Fibroblast of lung (primary cell): ENCODE measurements at regions not wholly inside any gene's neighbourhood (a gene's known extent, or its start where the extent isn't known, plus 50 kb on each side); places are given as distances from the start of the nearest gene placed in this dataset.

Source experiments
- EZH2 ChIP-seq: IDR thresholded peaks from 2 replicates; pipeline ENCODE4 v1.5.1; 2012; ENCODE audit warnings: low read length, control low read depth, mild to moderate bottlenecking; ENCODE audit errors: missing control alignments
- TF ChIP-seq, protein P1 (sequence below), 2 donors: IDR thresholded peaks in 1 of 2; conservative IDR thresholded peaks in 1 of 2; 1 replicate in 1 of 2; 2 replicates in 1 of 2; pipeline ENCODE4 v1.5.1; 2011 to 2012; ENCODE audit warnings: low read length in 2 of 2, control low read depth in 1 of 2, inconsistent platforms in 1 of 2, low read depth in 1 of 2, mild to moderate bottlenecking in 1 of 2

DNA sequence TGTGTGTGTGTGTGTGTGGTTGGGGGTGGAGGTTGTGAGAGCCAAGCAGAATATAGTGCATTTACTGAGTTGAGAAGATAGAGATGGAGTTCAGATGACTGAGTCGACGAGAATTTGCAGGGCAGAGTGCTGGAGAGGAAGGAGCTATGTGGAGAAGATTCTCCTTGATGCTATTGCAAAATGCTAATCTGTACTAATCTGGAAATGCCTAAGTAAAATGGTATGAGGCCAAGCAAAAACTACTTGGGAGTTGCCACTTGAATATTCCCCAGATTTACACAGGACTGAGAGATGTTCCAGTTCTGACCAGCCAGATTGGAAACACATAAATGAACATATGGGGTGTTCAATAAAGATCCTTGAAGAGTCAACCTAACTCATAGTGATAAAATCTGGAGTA lies 316.4 kb downstream of the NSUN3 start:
- TF ChIP-seq EZH2 = no peak
- TF ChIP-seq, protein P1, sequence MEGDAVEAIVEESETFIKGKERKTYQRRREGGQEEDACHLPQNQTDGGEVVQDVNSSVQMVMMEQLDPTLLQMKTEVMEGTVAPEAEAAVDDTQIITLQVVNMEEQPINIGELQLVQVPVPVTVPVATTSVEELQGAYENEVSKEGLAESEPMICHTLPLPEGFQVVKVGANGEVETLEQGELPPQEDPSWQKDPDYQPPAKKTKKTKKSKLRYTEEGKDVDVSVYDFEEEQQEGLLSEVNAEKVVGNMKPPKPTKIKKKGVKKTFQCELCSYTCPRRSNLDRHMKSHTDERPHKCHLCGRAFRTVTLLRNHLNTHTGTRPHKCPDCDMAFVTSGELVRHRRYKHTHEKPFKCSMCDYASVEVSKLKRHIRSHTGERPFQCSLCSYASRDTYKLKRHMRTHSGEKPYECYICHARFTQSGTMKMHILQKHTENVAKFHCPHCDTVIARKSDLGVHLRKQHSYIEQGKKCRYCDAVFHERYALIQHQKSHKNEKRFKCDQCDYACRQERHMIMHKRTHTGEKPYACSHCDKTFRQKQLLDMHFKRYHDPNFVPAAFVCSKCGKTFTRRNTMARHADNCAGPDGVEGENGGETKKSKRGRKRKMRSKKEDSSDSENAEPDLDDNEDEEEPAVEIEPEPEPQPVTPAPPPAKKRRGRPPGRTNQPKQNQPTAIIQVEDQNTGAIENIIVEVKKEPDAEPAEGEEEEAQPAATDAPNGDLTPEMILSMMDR (conservative IDR thresholded peaks at IDR 0.05 in 1 of 2, IDR thresholded peaks at IDR 0.05 in 1 of 2; ENCODE audit: low read depth in 1 of 2, low read length in 2 of 2) = no peak
